ENCODE measurements at regions not wholly inside any gene's neighbourhood (a gene's known extent, or its start where the extent isn't known, plus 50 kb on each side); places are given as distances from the start of the nearest gene placed in this dataset.
A peak's percentile ranks its signal among the peaks of the same experiment; 100 is the strongest.

- peak; percentile 83 for TF ChIP-seq REST (IDR thresholded peaks at IDR 0.05; ENCODE audit: low read depth, low read length)
- no peak for TF ChIP-seq SMARCA5 (IDR thresholded peaks at IDR 0.05)
- no peaks in the 10 kb centered on the region for H3K36me3 ChIP-seq (ENCODE audit: control insufficient read depth in 2 of 2, insufficient read depth in 2 of 2, low read length in 1 of 2)
- CTCF ChIA-PET = no interaction called here
- RAD21 ChIA-PET (ENCODE audit: unreplicated experiment) = no interaction called here
- FAIRE-seq (no peak), ATAC-seq (no peak), DNase-seq (ENCODE audit: low read depth, low spot score) (no peak)
- POLR2A ChIA-PET = no interaction called here
- SMC1A ChIA-PET (ENCODE audit: uncharacterized antibody, unreplicated experiment) = no interaction called here
- H3K4me2 ChIP-seq (ENCODE audit: control insufficient read depth, insufficient read depth) = no peak overlapping the region
- no TSS peak for BruUV-seq (replicated peaks)
- in situ Hi-C loops (cut with MboI) (no loop called here), intact Hi-C loops (cut with micrococcal nuclease; ENCODE audit: unreplicated experiment) (no loop called here)
- no peak overlapping the region for H2AFZ ChIP-seq (ENCODE audit: control insufficient read depth, low read depth, low read length)
- peaks cover 0 to 6% of the 10 kb centered on the region in 2 experiments; a peak in 3 of 4 replicates for H3K27me3 ChIP-seq (replicated peaks in 1 of 2; ENCODE audit: control insufficient read depth in 2 of 2, insufficient read depth in 2 of 2, low read length in 1 of 2)
- H3K4me1 ChIP-seq (ENCODE audit: control insufficient read depth, insufficient read depth, low read length) = no peaks in the 10 kb centered on the region
- H4K20me1 ChIP-seq (ENCODE audit: control insufficient read depth, insufficient read depth) = no peaks in the 10 kb centered on the region
- no peaks in the 10 kb centered on the region for H3K79me2 ChIP-seq (ENCODE audit: control insufficient read depth, insufficient read depth, low read length)
- H3K9ac ChIP-seq (ENCODE audit: control insufficient read depth, insufficient read depth, low read length) = no peak overlapping the region
- 4% methylated on average over 5 of the region's 5 CpGs for WGBS (ENCODE audit: insufficient coverage, insufficient replicate concordance, low lambda C conversion rate, missing lambda C conversion rate)
- no peak overlapping the region for H3K4me3 ChIP-seq
- H3K9me3 ChIP-seq (replicated peaks; ENCODE audit: control insufficient read depth, insufficient read depth, low read length) = no peaks in the 10 kb centered on the region
- H3K27ac ChIP-seq (ENCODE audit: control insufficient read depth, insufficient read depth) = no peak overlapping the region
Observed at GRCh38 chr1:30611741-30612309, 111.6 kb downstream of the MATN1 start.

GRCh38 chr1:30610917-30611316 lies 112.5 kb downstream of the MATN1 start:
- Histone ChIP-seq H4K20me1 (ENCODE audit: control insufficient read depth, insufficient read depth) (no peaks in the 10 kb centered on the region), H3K4me3 (no peak overlapping the region), H3K9me3 (replicated peaks; ENCODE audit: control insufficient read depth, insufficient read depth, low read length) (no peaks in the 10 kb centered on the region), H2AFZ (ENCODE audit: control insufficient read depth, low read depth, low read length) (no peak overlapping the region), H3K79me2 (ENCODE audit: control insufficient read depth, insufficient read depth, low read length) (no peaks in the 10 kb centered on the region), H3K4me2 (ENCODE audit: control insufficient read depth, insufficient read depth) (no peak overlapping the region), H3K9ac (ENCODE audit: control insufficient read depth, insufficient read depth, low read length) (no peak overlapping the region), H3K27me3 (replicated peaks in 1 of 2; ENCODE audit: control insufficient read depth in 2 of 2, insufficient read depth in 2 of 2, low read length in 1 of 2) (peaks cover 0 to 6% of the 10 kb centered on the region in 2 experiments; a peak in 2 of 4 replicates), H3K36me3 (ENCODE audit: control insufficient read depth in 2 of 2, insufficient read depth in 2 of 2, low read length in 1 of 2) (no peaks in the 10 kb centered on the region), H3K4me1 (ENCODE audit: control insufficient read depth, insufficient read depth, low read length) (no peaks in the 10 kb centered on the region), H3K27ac (ENCODE audit: control insufficient read depth, insufficient read depth) (no peak overlapping the region)
- ChIA-PET POLR2A (no interaction called here), SMC1A (ENCODE audit: uncharacterized antibody, unreplicated experiment) (interaction anchor here (1.3 kb wide), 1 partner anchor 9 kb away, joined by 3 read pairs; no protein-coding TSS in a partner anchor), RAD21 (ENCODE audit: unreplicated experiment) (no interaction called here), CTCF (no interaction called here)
- intact Hi-C loops (cut with micrococcal nuclease; ENCODE audit: unreplicated experiment) = no loop called here
- in situ Hi-C loops (cut with MboI) = no loop called here
- BruUV-seq (replicated peaks) = no TSS peak
- FAIRE-seq (no peak), DNase-seq (ENCODE audit: low read depth, low spot score) (no peak), ATAC-seq (no peak)
- TF ChIP-seq, protein P1, sequence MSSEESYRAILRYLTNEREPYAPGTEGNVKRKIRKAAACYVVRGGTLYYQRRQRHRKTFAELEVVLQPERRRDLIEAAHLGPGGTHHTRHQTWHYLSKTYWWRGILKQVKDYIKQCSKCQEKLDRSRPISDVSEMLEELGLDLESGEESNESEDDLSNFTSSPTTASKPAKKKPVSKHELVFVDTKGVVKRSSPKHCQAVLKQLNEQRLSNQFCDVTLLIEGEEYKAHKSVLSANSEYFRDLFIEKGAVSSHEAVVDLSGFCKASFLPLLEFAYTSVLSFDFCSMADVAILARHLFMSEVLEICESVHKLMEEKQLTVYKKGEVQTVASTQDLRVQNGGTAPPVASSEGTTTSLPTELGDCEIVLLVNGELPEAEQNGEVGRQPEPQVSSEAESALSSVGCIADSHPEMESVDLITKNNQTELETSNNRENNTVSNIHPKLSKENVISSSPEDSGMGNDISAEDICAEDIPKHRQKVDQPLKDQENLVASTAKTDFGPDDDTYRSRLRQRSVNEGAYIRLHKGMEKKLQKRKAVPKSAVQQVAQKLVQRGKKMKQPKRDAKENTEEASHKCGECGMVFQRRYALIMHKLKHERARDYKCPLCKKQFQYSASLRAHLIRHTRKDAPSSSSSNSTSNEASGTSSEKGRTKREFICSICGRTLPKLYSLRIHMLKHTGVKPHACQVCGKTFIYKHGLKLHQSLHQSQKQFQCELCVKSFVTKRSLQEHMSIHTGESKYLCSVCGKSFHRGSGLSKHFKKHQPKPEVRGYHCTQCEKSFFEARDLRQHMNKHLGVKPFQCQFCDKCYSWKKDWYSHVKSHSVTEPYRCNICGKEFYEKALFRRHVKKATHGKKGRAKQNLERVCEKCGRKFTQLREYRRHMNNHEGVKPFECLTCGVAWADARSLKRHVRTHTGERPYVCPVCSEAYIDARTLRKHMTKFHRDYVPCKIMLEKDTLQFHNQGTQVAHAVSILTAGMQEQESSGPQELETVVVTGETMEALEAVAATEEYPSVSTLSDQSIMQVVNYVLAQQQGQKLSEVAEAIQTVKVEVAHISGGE (CRISPR knock-in tag; IDR thresholded peaks at IDR 0.05) = no peak
- TF ChIP-seq BMI1 (IDR thresholded peaks at IDR 0.05; ENCODE audit: borderline replicate concordance) (no peak), ETV6 (conservative IDR thresholded peaks at IDR 0.05 in 1 of 2, IDR thresholded peaks at IDR 0.05 in 1 of 2; ENCODE audit: borderline replicate concordance in 1 of 2, low read depth in 1 of 2) (no peak), WRNIP1 (IDR thresholded peaks at IDR 0.05; ENCODE audit: borderline replicate concordance, low read depth, low read length) (no peak)
